Endodermal cell (in vitro differentiated cells): ENCODE measurements at regions not wholly inside any gene's neighbourhood (a gene's known extent, or its start where the extent isn't known, plus 50 kb on each side); places are given as distances from the start of the nearest gene placed in this dataset.
A peak's percentile ranks its signal among the peaks of the same experiment; 100 is the strongest.

ENCODE experiments used
- DNase-seq: peaks from one replicate; pipeline ENCODE4 v3.0.0-alpha.2; 2017
- H3K27ac ChIP-seq: 2 replicates; pipeline ENCODE4 v1.5.1; 2013; ENCODE audit warnings: mild to moderate bottlenecking, low read depth, low read length, moderate library complexity
- H3K27me3 ChIP-seq: 2 replicates; pipeline ENCODE4 v1.6.1; 2013; ENCODE audit warnings: mild to moderate bottlenecking, low read length, moderate library complexity; ENCODE audit not compliant: insufficient read depth, control insufficient read depth, poor library complexity, severe bottlenecking
- H3K36me3 ChIP-seq: 2 replicates; pipeline ENCODE4 v1.7.0; 2013; ENCODE audit warnings: mild to moderate bottlenecking, low read length, moderate library complexity; ENCODE audit not compliant: control insufficient read depth, insufficient read depth
- H3K4me1 ChIP-seq: one replicate; pipeline ENCODE4 v1.7.0; 2013; ENCODE audit warnings: low read length; ENCODE audit not compliant: control insufficient read depth, insufficient read depth
- H3K4me3 ChIP-seq: 2 replicates; pipeline ENCODE4 v1.5.1; 2013; ENCODE audit warnings: mild to moderate bottlenecking, low read length, moderate library complexity
- H3K9ac ChIP-seq: 2 replicates; pipeline ENCODE4 v1.6.1; 2013; ENCODE audit warnings: mild to moderate bottlenecking, low read length, moderate library complexity; ENCODE audit not compliant: poor library complexity, severe bottlenecking; ENCODE audit errors: extremely low read depth
- H3K9me3 ChIP-seq: 2 replicates; pipeline ENCODE4 v1.6.1; 2013; ENCODE audit warnings: mild to moderate bottlenecking, low read length, moderate library complexity; ENCODE audit not compliant: control insufficient read depth
- H3K27ac Mint-ChIP-seq: 2 replicates; pipeline ENCODE4 v1.8.0; 2020; ENCODE audit warnings: mixed read lengths
- H3K27me3 Mint-ChIP-seq: 2 replicates; pipeline ENCODE4 v1.8.0; 2021; ENCODE audit warnings: mild to moderate bottlenecking, mixed read lengths; ENCODE audit not compliant: insufficient read depth
- H3K36me3 Mint-ChIP-seq: 2 replicates; pipeline ENCODE4 v1.8.0; 2020; ENCODE audit warnings: low read depth, mixed read lengths
- H3K4me1 Mint-ChIP-seq: 2 replicates; pipeline ENCODE4 v1.8.0; 2020; ENCODE audit warnings: mixed read lengths
- H3K4me3 Mint-ChIP-seq: 2 replicates; pipeline ENCODE4 v1.8.0; 2020; ENCODE audit warnings: mild to moderate bottlenecking, moderate library complexity, mixed read lengths
- H3K9me3 Mint-ChIP-seq: 2 replicates; pipeline ENCODE4 v1.8.0; 2020; ENCODE audit warnings: mild to moderate bottlenecking, mixed read lengths
- CTCF ChIP-seq: fragments of 200-600 bp; sonication (generic); conservative IDR thresholded peaks from 2 replicates; pipeline ENCODE4 v1.5.0; 2021; ENCODE audit warnings: antibody characterized with exemption, mild to moderate bottlenecking
- WGBS, 2 experiments: methylation state at CpG; one replicate each; pipeline versions ENCODE4 v1.1.5 to v1.1.7; 2013; ENCODE audit warnings: missing lambda C conversion rate in 2 of 2, mixed read lengths in 1 of 2; ENCODE audit not compliant: insufficient coverage in 1 of 2, insufficient read length in 1 of 2; 5-methylcytosine and 5-hydroxymethylcytosine counted together

- peaks cover 8% of the 10 kb centered on the region for H3K36me3 Mint-ChIP-seq
Measured at GRCh38 chr22:42189761-42190160, 59.2 kb upstream of the CYP2D6 start.

GRCh38 chr22:42188808-42189447, 58.3 kb upstream of the CYP2D6 start:
- Mint-ChIP-seq H3K9me3 (no peaks in the 10 kb centered on the region), H3K27ac (peak overlapping the region; percentile 44), H3K4me1 (peaks cover 39% of the 10 kb centered on the region), H3K27me3 (no peaks in the 10 kb centered on the region), H3K4me3 (no peak overlapping the region), H3K36me3 (peaks cover 7% of the 10 kb centered on the region)
- Histone ChIP-seq H3K9ac (no peak overlapping the region), H3K36me3 (peaks cover 5% of the 10 kb centered on the region), H3K4me3 (no peak overlapping the region), H3K27ac (no peak overlapping the region), H3K9me3 (no peaks in the 10 kb centered on the region), H3K27me3 (no peaks in the 10 kb centered on the region), H3K4me1 (peaks cover 13% of the 10 kb centered on the region)
- TF ChIP-seq CTCF: no peak
- WGBS, 2 experiments: 62 to 71% methylated on average over 4 of the region's 4 CpGs
- DNase-seq: peak; percentile 70

More at GRCh38 chr22:42189761-42190160, 59.2 kb upstream of the CYP2D6 start:
- Histone ChIP-seq H3K9ac (no peak overlapping the region), H3K4me1 (peaks cover 12% of the 10 kb centered on the region), H3K9me3 (no peaks in the 10 kb centered on the region), H3K27ac (no peak overlapping the region), H3K4me3 (no peak overlapping the region), H3K27me3 (no peaks in the 10 kb centered on the region), H3K36me3 (peaks cover 5% of the 10 kb centered on the region)
- no peak for TF ChIP-seq CTCF
- WGBS, 2 experiments: 90 to 100% methylated on average over 3 to 4 of the region's 4 CpGs
- Mint-ChIP-seq H3K4me3 (no peak overlapping the region), H3K27ac (no peak overlapping the region), H3K9me3 (no peaks in the 10 kb centered on the region), H3K27me3 (no peaks in the 10 kb centered on the region), H3K4me1 (peaks cover 47% of the 10 kb centered on the region)
- no peak for DNase-seq

GRCh38 chr22:42187646-42188045, 57.0 kb upstream of the CYP2D6 start:
- Histone ChIP-seq H3K9ac (no peak overlapping the region), H3K27ac (no peak overlapping the region), H3K27me3 (no peaks in the 10 kb centered on the region), H3K36me3 (peaks cover 5% of the 10 kb centered on the region), H3K9me3 (no peaks in the 10 kb centered on the region), H3K4me3 (no peak overlapping the region), H3K4me1 (peaks cover 19% of the 10 kb centered on the region)
- no peak for DNase-seq
- WGBS, 2 experiments: 93 to 95% methylated on average over 2 to 3 of the region's 3 CpGs
- Mint-ChIP-seq H3K4me1 (peaks cover 43% of the 10 kb centered on the region), H3K36me3 (peaks cover 4% of the 10 kb centered on the region), H3K9me3 (no peaks in the 10 kb centered on the region), H3K27ac (no peak overlapping the region), H3K4me3 (no peak overlapping the region), H3K27me3 (no peaks in the 10 kb centered on the region)
- no peak for TF ChIP-seq CTCF
